ENCODE measurements at regions not wholly inside any gene's neighbourhood (a gene's known extent, or its start where the extent isn't known, plus 50 kb on each side); places are given as distances from the start of the nearest gene placed in this dataset.
A peak's percentile ranks its signal among the peaks of the same experiment; 100 is the strongest.

DNA sequence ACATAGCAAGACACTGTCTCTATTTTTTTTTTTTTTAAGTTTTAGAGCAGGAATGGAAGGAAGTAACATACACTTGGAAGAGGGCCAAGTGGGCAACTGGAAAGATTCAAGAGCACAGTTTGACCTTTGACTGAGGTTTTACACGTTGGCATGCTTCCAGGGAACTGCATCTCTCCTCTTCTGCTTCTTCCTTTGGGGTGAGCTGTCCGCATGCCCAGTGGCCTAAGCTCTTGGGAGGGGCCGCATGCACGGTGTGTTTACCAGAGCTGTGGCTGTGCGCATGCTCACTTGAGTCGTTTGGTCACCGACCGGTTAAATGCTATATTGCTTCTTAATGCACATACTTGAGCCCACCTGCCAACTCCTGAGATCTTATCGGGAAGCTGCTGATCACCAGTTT, 727.7 kb downstream of the UQCRFS1 start:
- Mint-ChIP-seq H3K36me3 (no peaks in the 10 kb centered on the region), H3K27ac (no peak overlapping the region), H3K4me3 (no peak overlapping the region), H3K27me3 (no peaks in the 10 kb centered on the region), H3K4me1 (peaks cover 2% of the 10 kb centered on the region), H3K9me3 (peaks cover 7% of the 10 kb centered on the region)
- DNase-seq (ENCODE audit: low spot score in 2 of 2) = no peak
- ATAC-seq (ENCODE audit: low read depth) = no peak

DNA sequence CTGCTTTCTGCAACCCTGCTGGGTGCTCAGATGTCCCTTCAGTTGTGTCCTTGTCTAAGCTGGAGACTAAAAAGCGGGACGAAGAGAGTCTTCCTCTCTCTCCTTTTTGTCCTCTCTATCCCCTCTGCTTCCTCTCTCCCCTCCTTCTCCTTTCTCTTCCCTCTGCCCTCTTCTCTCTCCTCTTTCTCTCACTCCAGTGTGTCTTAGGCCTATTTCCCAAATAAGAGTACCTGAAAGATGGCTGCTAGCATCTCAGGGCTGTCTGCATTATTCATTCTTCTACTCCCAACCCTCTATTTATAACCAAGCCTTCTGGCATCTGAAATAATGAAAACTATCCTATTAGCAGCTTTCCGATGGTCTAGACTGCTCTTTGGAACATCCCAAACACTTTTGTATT, 729.8 kb downstream of the UQCRFS1 start:
- Mint-ChIP-seq H3K9me3 (peaks cover 10% of the 10 kb centered on the region), H3K4me3 (no peak overlapping the region), H3K4me1 (peaks cover 2% of the 10 kb centered on the region), H3K27me3 (no peaks in the 10 kb centered on the region), H3K27ac (no peak overlapping the region), H3K36me3 (no peaks in the 10 kb centered on the region)
- DNase-seq (ENCODE audit: low spot score in 2 of 2) = no peak
- ATAC-seq (ENCODE audit: low read depth) = no peak

- DNase-seq (ENCODE audit: low spot score in 2 of 2) (no peak), ATAC-seq (ENCODE audit: low read depth) (no peak)
- no peaks in the 10 kb centered on the region for H3K36me3 Mint-ChIP-seq
- no peaks in the 10 kb centered on the region for H3K27me3 Mint-ChIP-seq
- peaks cover 2% of the 10 kb centered on the region for H3K4me1 Mint-ChIP-seq
- no peak overlapping the region for H3K4me3 Mint-ChIP-seq
- H3K9me3 Mint-ChIP-seq = peaks cover 12% of the 10 kb centered on the region
- H3K27ac Mint-ChIP-seq = no peak overlapping the region
Measured at GRCh38 chr19:28482221-28482620, 730.7 kb downstream of the UQCRFS1 start.

GRCh38 chr19:28481674-28482073, 731.3 kb downstream of the UQCRFS1 start:
- H3K36me3 Mint-ChIP-seq = no peaks in the 10 kb centered on the region
- H3K4me3 Mint-ChIP-seq = no peak overlapping the region
- H3K4me1 Mint-ChIP-seq = peaks cover 2% of the 10 kb centered on the region
- DNase-seq (ENCODE audit: low spot score in 2 of 2) (no peak), ATAC-seq (ENCODE audit: low read depth) (no peak)
- no peak overlapping the region for H3K27ac Mint-ChIP-seq
- H3K9me3 Mint-ChIP-seq = peaks cover 12% of the 10 kb centered on the region
- H3K27me3 Mint-ChIP-seq = no peaks in the 10 kb centered on the region

DNA sequence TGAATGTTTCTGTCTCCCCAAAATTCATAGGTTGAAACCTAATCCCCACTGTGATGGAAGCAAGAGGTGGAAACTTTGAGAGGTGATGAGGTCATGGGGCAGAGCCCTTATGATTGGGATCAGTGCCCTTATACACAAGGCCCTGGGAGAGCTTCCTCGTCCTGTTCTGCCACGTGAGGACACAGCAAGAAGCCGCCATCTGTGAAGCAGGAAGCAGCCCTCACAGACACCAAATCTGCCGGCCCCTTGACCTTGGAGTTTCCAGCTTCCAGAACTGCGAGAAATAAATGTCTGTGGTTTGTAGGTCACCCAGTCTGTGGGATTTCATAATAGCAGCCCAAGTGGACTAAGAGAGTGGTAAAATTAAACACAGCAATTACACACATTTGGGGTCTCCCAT, 737.4 kb downstream of the UQCRFS1 start:
- Mint-ChIP-seq H3K36me3 (peaks cover 2% of the 10 kb centered on the region), H3K9me3 (peaks cover 10% of the 10 kb centered on the region), H3K27me3 (no peaks in the 10 kb centered on the region), H3K27ac (no peak overlapping the region), H3K4me3 (no peak overlapping the region), H3K4me1 (no peaks in the 10 kb centered on the region)
- no peak for ATAC-seq (ENCODE audit: low read depth)
- no peak for DNase-seq (ENCODE audit: low spot score in 2 of 2)

DNA sequence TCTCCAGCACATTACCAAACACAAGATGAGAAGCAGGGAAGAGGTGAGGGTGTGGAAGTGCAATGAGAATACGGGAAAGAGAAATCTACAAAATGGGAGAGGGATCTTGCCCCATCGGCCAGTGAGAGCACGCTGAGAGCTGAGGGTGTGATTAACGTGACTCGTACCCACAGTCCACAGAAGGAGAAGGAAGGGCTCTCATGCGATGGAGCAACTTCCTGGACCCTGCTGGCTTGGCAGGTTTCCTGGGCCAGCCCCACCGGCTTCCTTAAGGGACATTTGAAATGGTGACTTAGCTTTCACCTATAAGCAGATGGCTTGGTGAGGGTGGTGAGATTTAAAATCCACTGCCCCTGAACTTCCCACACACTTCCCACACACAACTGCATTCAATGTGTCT, 740.1 kb downstream of the UQCRFS1 start:
- Mint-ChIP-seq H3K9me3 (peaks cover 5% of the 10 kb centered on the region), H3K27me3 (no peaks in the 10 kb centered on the region), H3K36me3 (peaks cover 2% of the 10 kb centered on the region), H3K27ac (no peak overlapping the region), H3K4me1 (no peaks in the 10 kb centered on the region), H3K4me3 (no peak overlapping the region)
- ATAC-seq (ENCODE audit: low read depth) (no peak), DNase-seq (ENCODE audit: low spot score in 2 of 2) (no peak)

- ATAC-seq (ENCODE audit: low read depth) = no peak
Measured at GRCh38 chr19:28471731-28472510, 741.0 kb downstream of the UQCRFS1 start.

GRCh38 chr19:28469544-28469943, 743.4 kb downstream of the UQCRFS1 start:
- no peak overlapping the region for H3K4me3 Mint-ChIP-seq
- ATAC-seq (ENCODE audit: low read depth) = no peak
- H3K27me3 Mint-ChIP-seq = no peaks in the 10 kb centered on the region

More at GRCh38 chr19:28471731-28472510, 741.0 kb downstream of the UQCRFS1 start:
- Mint-ChIP-seq H3K27me3 (no peaks in the 10 kb centered on the region), H3K36me3 (peaks cover 2% of the 10 kb centered on the region), H3K27ac (no peak overlapping the region), H3K4me1 (no peaks in the 10 kb centered on the region), H3K9me3 (peaks cover 5% of the 10 kb centered on the region), H3K4me3 (no peak overlapping the region)
- DNase-seq (ENCODE audit: low spot score in 2 of 2) = no peak

GRCh38 chr19:28468701-28469459, 744.1 kb downstream of the UQCRFS1 start:
- no peak for ATAC-seq (ENCODE audit: low read depth)
- Mint-ChIP-seq H3K4me3 (no peak overlapping the region), H3K4me1 (peaks cover 4% of the 10 kb centered on the region), H3K9me3 (peaks cover 5% of the 10 kb centered on the region), H3K27ac (no peak overlapping the region), H3K27me3 (no peaks in the 10 kb centered on the region), H3K36me3 (no peaks in the 10 kb centered on the region)
- DNase-seq (ENCODE audit: low spot score in 2 of 2) = no peak

More at GRCh38 chr19:28469544-28469943, 743.4 kb downstream of the UQCRFS1 start:
- H3K36me3 Mint-ChIP-seq = no peaks in the 10 kb centered on the region
- H3K27ac Mint-ChIP-seq = no peak overlapping the region
- peaks cover 4% of the 10 kb centered on the region for H3K4me1 Mint-ChIP-seq
- H3K9me3 Mint-ChIP-seq = peaks cover 5% of the 10 kb centered on the region
- DNase-seq (ENCODE audit: low spot score in 2 of 2) = no peak

GRCh38 chr19:28466107-28467045, 746.6 kb downstream of the UQCRFS1 start:
- H3K27ac Mint-ChIP-seq = no peak overlapping the region
- ATAC-seq (ENCODE audit: low read depth) = no peak
- H3K9me3 Mint-ChIP-seq = peaks cover 5% of the 10 kb centered on the region
- no peaks in the 10 kb centered on the region for H3K27me3 Mint-ChIP-seq
- no peak overlapping the region for H3K4me3 Mint-ChIP-seq
- no peaks in the 10 kb centered on the region for H3K36me3 Mint-ChIP-seq
- peaks cover 4% of the 10 kb centered on the region for H3K4me1 Mint-ChIP-seq
- peak in 1 of 2 donors; percentile 9 for DNase-seq (ENCODE audit: low spot score in 2 of 2)

DNA sequence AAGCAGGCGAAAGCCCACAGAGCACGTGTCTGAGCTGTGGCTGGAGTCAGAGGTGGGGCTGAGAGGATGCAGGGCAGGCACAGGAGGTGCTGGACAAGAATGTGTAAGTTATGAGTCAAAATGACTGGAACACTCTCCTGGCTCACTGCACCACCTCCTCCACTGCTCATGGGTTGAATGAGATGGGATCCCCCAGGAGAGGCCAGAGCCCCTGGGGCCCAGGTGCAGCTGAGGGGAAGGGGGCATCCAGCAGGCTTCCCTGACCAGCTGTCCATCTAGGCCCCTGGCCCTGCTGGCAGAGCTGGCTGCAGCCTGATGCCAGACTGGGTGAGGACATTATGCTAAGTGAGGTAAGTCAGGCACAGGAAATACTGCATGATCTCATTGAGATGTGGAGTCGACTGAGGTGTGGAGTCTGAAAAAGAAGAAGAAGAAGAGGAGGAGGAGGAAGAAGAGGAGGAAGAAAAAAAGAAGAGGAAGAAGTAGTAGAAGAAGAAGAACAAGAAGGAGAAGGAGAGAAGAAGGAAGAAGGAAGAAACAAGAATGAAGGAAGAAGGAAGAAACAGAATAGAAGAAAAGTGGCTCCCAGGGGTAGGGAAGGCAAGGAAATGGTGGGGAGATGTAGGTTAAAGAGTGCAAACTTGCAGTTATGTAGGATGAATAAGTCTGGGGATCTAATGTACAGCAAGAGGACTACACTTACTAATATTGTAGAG, 747.4 kb downstream of the UQCRFS1 start:
- Mint-ChIP-seq H3K4me3 (no peak overlapping the region), H3K36me3 (no peaks in the 10 kb centered on the region), H3K4me1 (peaks cover 4% of the 10 kb centered on the region), H3K27ac (no peak overlapping the region), H3K9me3 (peaks cover 5% of the 10 kb centered on the region), H3K27me3 (no peaks in the 10 kb centered on the region)
- ATAC-seq (ENCODE audit: low read depth) = no peak
- DNase-seq (ENCODE audit: low spot score in 2 of 2) = no peak

DNA sequence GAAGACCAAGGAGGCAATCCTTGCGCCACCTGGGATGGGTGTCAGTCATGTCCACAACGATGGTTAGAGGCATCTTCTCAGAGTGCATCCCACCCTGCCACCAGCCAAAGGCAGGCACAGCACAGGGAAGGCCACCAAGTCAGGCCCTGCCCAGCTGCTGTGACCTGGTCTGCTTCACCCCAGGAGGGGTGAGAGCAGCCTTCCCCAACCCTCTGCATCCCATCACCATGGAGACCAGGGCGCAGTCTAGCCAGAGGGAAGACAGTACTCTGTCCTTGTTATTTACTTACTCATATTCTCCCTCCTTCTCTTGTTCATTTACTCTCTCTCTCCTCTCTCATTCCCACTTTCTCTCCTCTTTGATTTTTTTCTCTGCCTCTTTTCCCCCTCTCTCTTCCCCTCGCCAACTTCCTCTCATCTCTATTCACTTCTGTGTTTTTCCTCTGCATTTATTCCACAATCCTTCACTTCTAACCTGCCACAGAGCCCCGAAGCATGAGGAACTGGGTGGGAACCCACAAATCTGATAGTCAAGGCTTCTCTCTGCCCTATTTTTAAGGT, 749.4 kb downstream of the UQCRFS1 start:
- Mint-ChIP-seq H3K27ac (no peak overlapping the region), H3K9me3 (peaks cover 8% of the 10 kb centered on the region), H3K36me3 (no peaks in the 10 kb centered on the region), H3K4me1 (peaks cover 4% of the 10 kb centered on the region), H3K27me3 (no peaks in the 10 kb centered on the region), H3K4me3 (no peak overlapping the region)
- ATAC-seq (ENCODE audit: low read depth) (no peak), DNase-seq (ENCODE audit: low spot score in 2 of 2) (no peak)

- H3K36me3 Mint-ChIP-seq = no peaks in the 10 kb centered on the region
- no peak for DNase-seq (ENCODE audit: low spot score in 2 of 2)
- H3K27me3 Mint-ChIP-seq = no peaks in the 10 kb centered on the region
- H3K4me1 Mint-ChIP-seq = no peaks in the 10 kb centered on the region
- no peak overlapping the region for H3K27ac Mint-ChIP-seq
- H3K9me3 Mint-ChIP-seq = peaks cover 7% of the 10 kb centered on the region
- no peak overlapping the region for H3K4me3 Mint-ChIP-seq
- ATAC-seq (ENCODE audit: low read depth) = no peak
Measured at GRCh38 chr19:28457620-28458019, 755.3 kb downstream of the UQCRFS1 start.

All from memory B cell (primary cell).